ENCODE measurements at regions not wholly inside any gene's neighbourhood (a gene's known extent, or its start where the extent isn't known, plus 50 kb on each side); places are given as distances from the start of the nearest gene placed in this dataset.
"Not testable (repeated sequence)": the region's sequence is repeated elsewhere in the genome, so short reads cannot be mapped to it uniquely, and the experiment has no call there.

- no peak for DNase-seq
These were observed 132.3 kb upstream of the CRIM1 start for GRCh38 chr2:36223259-36223658.

DNA sequence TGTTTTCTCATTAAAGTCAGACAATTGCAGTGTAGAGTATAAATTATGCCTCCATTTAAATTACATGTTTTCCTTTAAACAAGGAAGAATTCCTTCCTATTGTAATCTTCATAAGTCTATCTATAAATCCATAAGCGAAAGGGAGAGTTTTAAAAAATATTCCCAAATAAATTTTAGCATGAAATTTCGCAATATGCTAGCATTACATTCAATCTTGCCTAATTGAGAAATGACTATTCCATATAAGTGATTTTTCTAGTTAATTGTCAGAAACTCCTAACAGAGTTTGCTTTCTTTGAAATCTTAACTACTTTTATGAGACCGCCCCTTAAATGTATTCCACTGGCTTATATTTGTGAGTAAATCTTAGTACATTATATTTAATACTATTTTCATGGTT is 133.1 kb upstream of the CRIM1 start:
- no peak for DNase-seq

GRCh38 chr2:36214691-36215090 is 140.9 kb upstream of the CRIM1 start:
- DNase-seq: no peak

- no peak for DNase-seq
These were observed 152.2 kb upstream of the CRIM1 start for GRCh38 chr2:36203366-36203765.

- DNase-seq: no peak
These were observed 158.2 kb upstream of the CRIM1 start for GRCh38 chr2:36197181-36197971.

DNA sequence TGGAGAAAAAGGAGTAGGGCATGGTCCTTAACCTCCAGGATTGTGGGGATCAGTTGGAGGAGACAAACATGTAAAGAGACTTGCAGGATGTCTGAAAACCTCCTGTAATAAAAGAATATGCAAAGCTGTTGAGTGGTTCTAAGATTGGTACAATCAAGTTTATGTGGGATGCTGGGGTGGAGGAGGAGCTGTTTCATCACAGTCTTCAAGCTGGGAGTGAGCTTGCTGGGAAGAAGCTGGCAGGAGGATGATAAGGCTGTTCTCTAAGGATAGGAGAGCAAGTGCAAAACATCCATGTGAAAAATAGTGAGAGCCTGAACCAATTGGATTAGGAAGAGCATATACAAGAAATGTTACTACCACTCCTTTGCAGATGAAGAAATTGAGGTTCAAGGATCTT is 161.9 kb upstream of the CRIM1 start:
- no peak for DNase-seq

DNA sequence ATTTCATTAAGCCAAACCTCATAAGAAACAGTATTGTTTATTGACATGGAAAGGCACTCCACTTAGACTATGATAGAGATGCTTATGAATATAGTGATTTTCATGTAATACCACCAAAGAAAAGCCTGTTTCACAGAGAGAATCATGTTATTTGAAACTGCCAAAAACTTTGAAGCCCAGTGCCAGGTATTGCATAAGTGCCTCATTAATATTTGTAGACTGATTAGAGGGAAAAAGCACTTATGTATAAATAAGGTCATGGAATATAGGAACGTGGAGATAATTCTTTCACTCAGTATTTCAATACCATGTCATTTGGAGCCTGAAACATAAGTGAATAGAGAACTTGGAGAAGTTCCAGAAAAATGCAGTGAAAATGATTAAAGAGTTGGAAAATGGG is 162.6 kb upstream of the CRIM1 start:
- DNase-seq: no peak

GRCh38 chr2:36190097-36190496 is 165.5 kb upstream of the CRIM1 start:
- DNase-seq: no peak

DNA sequence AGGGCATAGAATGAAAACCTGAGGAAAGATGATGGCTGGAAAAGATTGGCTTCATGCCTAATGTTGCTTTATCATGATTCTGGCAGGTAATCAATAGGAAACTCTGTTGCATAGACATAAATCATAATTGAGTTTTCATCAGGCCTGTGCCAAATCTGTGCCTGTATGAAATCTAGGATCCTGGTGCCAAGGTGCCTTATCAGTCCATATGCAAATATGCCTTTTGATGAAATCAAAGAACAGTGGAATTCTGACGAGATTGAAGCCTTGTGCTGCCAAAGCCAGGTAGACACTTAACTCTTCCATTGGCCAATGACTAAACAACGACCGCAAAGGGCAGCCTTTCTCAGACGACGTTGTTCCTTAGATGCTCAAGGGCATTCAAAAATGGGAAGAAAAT is 170.0 kb upstream of the CRIM1 start:
- no peak for DNase-seq

DNA sequence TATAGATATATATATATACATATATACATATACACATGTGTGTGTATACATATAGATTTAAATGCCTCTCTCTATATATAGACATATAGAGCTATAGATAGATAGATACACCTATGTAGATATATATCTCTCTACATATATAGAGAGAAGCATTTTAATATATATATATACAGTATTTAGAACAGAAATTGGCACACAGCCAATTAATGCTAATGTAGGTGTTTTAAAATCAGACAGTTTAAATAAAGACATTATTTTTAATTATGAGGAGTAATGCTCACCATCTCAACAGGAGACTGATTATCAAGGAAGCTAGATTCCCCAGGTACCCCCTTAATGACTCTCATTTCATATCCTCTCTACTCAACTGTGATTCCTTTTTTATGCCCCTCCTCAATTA is 170.7 kb upstream of the CRIM1 start:
- no peak for DNase-seq

DNA sequence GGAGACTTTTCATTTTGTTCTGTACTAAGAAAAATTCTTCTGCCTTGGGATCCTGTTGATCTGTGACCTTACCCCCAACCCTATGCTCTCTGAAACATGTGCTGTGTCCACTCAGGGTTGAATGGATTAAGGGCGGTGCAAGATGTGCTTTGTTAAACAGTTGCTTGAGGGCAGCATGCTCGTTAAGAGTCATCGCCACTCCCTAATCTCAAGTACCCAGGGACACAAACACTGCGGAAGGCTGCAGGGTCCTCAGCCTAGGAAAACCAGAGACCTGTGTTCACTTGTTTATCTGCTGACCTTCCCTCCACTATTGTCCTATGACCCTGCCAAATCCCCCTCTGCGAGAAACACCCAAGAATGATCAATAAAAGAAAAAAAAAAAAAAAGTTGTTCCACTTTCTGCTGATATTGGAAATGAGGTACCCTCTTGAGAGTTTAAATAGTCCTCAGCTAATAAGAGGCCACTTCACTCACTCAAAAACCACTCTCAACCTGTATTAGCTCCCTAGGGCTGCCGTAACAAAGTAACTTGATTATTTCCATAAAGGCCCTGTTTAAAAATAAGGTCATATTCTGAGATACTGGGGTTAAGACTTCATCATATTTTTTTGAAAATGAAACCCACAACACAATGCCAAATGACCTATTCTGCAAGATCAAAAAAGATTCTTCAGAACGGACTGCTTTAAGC is 174.6 kb upstream of the CRIM1 start:
- DNase-seq: not testable (repeated sequence)

DNA sequence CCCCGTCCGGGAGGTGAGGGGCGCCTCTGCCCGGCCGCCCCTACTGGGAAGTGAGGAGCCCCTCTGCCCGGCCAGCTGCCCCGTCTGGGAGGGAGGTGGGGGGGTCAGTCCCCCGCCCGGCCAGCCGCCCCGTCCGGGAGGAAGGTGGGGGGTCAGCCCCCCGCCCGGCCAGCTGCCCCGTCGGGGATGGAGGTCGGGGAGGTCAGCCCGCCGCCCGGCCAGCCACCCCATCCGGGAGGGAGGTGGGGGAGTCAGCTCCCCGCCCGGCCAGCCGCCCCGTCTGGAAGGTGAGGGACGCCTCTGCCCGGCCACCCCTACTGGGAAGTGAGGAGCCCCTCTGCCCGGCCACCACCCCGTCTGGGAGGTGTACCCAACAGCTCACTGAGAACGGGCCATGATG is 175.3 kb upstream of the CRIM1 start:
- not testable (repeated sequence) for DNase-seq

- DNase-seq: not testable (repeated sequence)
These were observed 175.8 kb upstream of the CRIM1 start for GRCh38 chr2:36179668-36180269.

- no peak for DNase-seq
These were observed 177.2 kb upstream of the CRIM1 start for GRCh38 chr2:36178384-36178783.

GRCh38 chr2:36177282-36177681 is 178.3 kb upstream of the CRIM1 start:
- no peak for DNase-seq

GRCh38 chr2:36174920-36175319 is 180.7 kb upstream of the CRIM1 start:
- DNase-seq: no peak

DNA sequence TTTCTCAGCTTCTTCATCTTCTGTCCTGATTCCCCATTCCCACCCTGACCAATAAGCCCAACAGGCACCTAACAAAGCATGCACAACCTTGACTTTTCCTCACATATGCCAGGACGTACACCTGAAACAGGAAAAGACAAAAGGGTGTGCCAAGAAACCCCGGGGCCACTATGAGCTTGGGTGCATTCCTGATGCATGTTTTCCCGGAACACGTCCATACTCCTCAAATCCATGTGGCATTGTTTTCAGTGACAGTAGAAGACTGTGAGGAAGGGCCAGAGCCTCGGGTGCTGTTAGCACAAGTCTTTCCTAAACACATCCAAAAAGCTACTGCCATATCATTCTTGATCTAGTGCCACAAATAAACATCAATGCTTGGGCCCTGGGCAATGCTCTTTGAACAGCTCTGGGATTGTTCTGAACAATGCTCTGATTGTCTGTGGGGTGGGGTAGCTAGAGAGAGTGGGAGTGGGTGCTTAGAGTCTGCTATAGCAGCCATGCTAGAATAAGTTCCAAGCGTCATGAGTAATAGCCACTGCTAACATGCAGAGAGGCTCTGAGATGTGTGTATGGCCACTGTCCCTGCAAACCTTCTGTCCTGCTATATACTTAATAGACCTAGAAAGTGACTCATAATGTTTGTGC is 181.7 kb upstream of the CRIM1 start:
- no peak for DNase-seq

GRCh38 chr2:36172824-36173223 is 182.8 kb upstream of the CRIM1 start:
- peak; percentile 19 for DNase-seq

DNA sequence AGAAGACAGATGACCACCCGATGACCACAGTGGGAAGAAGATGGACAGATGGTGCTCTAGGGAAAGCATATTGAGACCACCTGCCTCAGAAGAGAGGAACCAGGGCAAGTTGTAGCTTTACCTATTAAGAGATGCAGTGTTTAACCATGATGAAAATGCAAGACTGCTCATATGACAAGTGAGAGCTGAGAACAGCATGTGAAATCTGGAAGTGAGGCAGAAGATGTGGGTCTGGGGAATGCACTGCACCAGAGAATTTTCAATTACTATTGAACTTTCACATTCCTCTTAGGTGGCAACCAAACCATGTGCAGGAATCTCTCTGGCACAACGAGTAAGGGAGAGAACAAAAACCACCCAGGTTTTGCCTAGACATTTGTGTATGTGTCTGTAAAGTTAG is 184.8 kb upstream of the CRIM1 start:
- DNase-seq: no peak

DNA sequence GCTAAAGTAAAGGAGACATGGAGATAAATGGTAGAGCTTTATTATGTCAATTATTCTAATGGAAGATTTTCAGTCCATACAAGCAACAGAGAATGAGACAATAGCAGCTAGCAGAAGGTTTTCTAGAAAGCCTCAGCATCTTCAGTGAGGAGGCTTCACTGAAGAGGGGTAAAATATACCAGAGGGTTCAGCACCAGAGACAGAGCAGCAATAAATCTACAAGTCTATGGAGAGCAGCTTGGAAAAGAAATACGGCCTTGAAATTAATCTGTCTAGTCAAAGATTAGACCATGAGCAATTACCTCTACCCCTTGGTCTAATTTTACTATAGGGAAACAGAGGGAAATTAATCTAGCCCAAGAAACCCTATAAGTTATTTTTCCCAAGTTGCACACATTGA is 185.7 kb upstream of the CRIM1 start:
- no peak for DNase-seq

- no peak for DNase-seq
These were observed 187.5 kb upstream of the CRIM1 start for GRCh38 chr2:36168115-36168514.

DNA sequence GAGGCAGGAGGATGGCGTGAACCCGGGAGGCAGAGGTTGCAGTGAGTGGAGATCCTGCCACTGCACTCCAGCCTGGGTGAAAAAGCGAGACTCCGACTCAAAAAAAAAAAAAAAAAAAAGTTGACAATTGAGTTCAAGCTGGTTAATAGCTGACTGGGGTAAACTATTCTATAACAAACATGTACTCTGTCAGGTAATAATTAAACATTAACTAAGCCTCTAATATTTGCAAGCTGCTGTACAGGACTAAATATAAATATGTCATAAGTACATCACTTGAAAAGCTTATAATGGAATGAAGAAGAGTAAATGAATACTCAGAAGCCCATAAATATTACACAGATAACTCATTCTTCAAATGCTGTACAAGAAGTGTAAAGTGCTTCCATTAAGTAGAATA is 190.4 kb upstream of the CRIM1 start:
- DNase-seq: no peak

DNA sequence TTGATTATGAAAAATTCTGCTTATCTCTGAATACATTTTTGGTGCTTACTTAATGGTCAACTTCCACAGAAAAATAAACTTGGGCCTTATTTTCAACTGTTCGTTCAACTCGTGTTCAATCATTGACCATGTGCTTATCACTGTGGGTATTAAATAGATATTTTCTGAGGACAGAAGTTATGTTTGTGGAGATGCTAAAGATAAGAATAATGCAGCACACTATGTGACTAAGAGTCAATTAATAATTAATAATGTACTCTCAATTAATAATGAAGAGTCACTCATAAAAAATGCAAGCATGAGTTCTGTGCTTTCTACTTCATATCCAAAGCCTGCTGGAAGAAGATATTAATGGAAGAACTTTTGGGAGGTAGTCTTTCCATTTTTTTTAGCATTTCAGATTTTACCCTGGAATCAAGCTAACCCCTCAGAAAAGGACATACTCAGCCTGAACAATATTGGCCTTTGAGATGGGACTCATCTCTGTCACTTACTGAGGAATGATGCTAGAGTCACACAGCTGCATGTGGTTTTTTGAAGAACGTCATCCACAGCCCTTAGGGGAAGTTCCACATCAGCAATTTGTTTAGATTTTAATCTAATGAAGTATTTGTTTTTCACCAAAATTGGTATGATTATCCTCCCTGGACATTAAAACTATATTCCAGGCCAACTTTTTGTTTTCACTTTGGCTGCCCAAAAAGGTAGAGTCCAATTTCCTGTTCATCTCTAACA is 191.9 kb upstream of the CRIM1 start:
- DNase-seq: no peak

Measured in retina (tissue), 1 donor.